ENCODE measurements at regions not wholly inside any gene's neighbourhood (a gene's known extent, or its start where the extent isn't known, plus 50 kb on each side); places are given as distances from the start of the nearest gene placed in this dataset.

DNA sequence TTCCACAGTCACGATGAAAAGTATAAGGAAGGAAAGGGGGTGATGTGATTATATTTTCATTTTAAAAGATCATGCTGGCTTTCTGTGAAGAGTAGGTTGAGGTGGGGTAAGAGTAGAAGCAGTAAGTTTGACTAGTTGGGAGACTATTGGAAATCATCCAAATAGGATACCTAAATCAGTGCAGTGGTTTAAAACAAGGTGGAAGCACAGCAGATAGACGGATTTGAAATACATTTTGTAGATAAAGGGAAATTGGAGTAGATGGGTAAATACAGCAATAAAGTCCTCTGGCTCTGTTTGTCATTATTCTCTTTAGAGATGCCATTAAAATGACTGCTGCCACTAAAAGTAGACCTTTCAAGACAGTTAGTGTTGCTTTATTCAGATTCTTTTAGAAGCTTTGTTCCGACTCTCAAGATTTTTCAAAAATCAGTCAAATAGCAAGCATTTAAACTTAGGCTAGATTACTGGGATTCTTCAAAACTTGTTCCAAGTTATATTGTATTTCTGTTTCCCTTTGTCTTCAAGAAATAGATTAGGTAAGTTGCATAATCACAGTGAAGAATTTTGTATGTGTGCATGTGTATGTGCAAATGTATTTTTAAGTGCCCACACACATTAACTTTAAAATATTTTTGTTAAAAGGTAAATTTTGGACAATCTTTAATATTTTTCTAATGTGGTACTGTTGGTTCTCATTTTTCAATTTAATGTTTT lies 61.7 kb upstream of the DTNA start:
- Histone ChIP-seq H3K9me3 (ENCODE audit: low read length) (no peaks in the 10 kb centered on the region), H3K9ac (ENCODE audit: low read length) (no peak overlapping the region), H3K4me1 (ENCODE audit: low read length) (no peaks in the 10 kb centered on the region), H3K27me3 (ENCODE audit: low read length) (no peaks in the 10 kb centered on the region), H4K20me1 (ENCODE audit: insufficient read depth, low read depth, low read length) (no peaks in the 10 kb centered on the region), H3K79me2 (ENCODE audit: low read length) (no peaks in the 10 kb centered on the region), H3K27ac (ENCODE audit: low read length) (no peak overlapping the region), H3K36me3 (ENCODE audit: insufficient read depth, low read length) (no peaks in the 10 kb centered on the region), H3K9me2 (replicated peaks; ENCODE audit: insufficient read depth, low read length) (no peaks in the 10 kb centered on the region), H3K4me2 (ENCODE audit: low read depth, low read length, poor library complexity, severe bottlenecking) (no peak overlapping the region), H3K4me3 (ENCODE audit: low read length) (no peak overlapping the region), H2AFZ (ENCODE audit: low read length) (no peak overlapping the region)
- DNase-seq = no peak

GRCh38 chr18:34649080-34649479 lies 61.0 kb upstream of the DTNA start:
- no peaks in the 10 kb centered on the region for H4K20me1 ChIP-seq (ENCODE audit: insufficient read depth, low read depth, low read length)
- no peaks in the 10 kb centered on the region for H3K27me3 ChIP-seq (ENCODE audit: low read length)
- H3K27ac ChIP-seq (ENCODE audit: low read length) = no peak overlapping the region
- H3K9ac ChIP-seq (ENCODE audit: low read length) = no peak overlapping the region
- no peak overlapping the region for H3K4me3 ChIP-seq (ENCODE audit: low read length)
- H3K4me1 ChIP-seq (ENCODE audit: low read length) = no peaks in the 10 kb centered on the region
- DNase-seq = no peak
- H3K79me2 ChIP-seq (ENCODE audit: low read length) = no peaks in the 10 kb centered on the region
- H3K36me3 ChIP-seq (ENCODE audit: insufficient read depth, low read length) = no peaks in the 10 kb centered on the region
- no peaks in the 10 kb centered on the region for H3K9me2 ChIP-seq (replicated peaks; ENCODE audit: insufficient read depth, low read length)
- H3K4me2 ChIP-seq (ENCODE audit: low read depth, low read length, poor library complexity, severe bottlenecking) = no peak overlapping the region
- H2AFZ ChIP-seq (ENCODE audit: low read length) = no peak overlapping the region
- H3K9me3 ChIP-seq (ENCODE audit: low read length) = no peaks in the 10 kb centered on the region

DNA sequence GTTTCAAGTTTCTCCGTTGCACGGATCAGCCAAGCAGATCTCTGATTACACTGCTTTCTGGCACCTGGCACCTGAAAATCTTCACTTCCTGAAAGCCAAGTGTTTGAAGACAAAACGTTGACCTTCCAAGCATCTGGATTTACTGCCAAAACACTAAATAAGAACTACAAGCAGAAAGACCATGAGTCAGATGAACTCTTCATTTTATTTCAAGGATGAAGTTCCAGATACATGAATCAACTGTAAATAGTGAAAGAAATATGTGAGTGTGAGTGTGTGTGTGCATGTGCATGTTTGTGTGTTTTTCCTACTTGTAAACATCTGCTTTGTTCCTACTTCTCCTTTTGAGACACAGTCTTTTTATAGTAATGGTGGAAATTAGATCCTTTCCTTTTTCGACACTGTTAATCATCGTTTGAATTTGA lies 60.0 kb upstream of the DTNA start:
- Histone ChIP-seq H3K4me2 (ENCODE audit: low read depth, low read length, poor library complexity, severe bottlenecking) (no peak overlapping the region), H3K9me2 (replicated peaks; ENCODE audit: insufficient read depth, low read length) (no peaks in the 10 kb centered on the region), H3K27me3 (ENCODE audit: low read length) (no peaks in the 10 kb centered on the region), H3K9me3 (ENCODE audit: low read length) (no peaks in the 10 kb centered on the region), H3K4me1 (ENCODE audit: low read length) (no peaks in the 10 kb centered on the region), H3K79me2 (ENCODE audit: low read length) (no peaks in the 10 kb centered on the region), H3K36me3 (ENCODE audit: insufficient read depth, low read length) (no peaks in the 10 kb centered on the region), H2AFZ (ENCODE audit: low read length) (no peak overlapping the region), H3K27ac (ENCODE audit: low read length) (no peak overlapping the region), H4K20me1 (ENCODE audit: insufficient read depth, low read depth, low read length) (no peaks in the 10 kb centered on the region), H3K9ac (ENCODE audit: low read length) (no peak overlapping the region), H3K4me3 (ENCODE audit: low read length) (no peak overlapping the region)
- no peak for DNase-seq

DNA sequence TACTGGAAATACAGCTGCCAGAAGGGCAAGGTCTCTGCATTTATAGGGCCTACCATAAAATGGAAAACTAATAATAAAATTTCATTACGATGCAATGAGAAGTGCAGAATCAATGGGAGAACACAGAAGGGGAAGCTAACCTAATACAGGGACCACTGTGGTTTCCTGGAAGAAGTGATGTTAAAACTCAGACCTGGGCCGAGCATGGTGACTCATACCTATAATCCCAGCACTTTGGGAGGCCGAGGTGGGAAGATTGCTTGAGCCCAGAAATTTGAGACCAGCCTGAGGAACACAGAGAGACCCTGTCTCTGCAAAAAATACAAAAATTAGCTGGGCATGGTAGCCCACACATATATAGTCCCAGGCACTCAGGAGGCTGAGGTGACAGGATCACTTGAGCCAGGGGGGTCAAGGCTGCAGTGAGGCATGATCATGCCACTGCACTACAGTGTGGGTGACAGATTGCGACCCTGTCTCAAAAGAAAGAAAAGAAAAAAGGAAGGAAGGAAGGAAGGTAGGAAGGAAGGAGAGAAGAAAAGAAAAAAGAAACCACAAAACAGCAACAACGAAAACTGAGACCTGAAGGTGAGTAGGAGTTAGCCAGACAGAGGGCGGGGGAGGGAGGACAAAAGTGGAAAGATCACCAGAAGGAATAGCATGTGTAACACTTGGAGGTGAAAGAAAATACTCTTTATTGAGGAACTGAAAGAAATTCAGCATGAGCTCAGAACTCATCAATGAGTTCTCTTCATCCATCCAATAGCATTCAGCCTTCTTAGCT lies 58.3 kb upstream of the DTNA start:
- H3K9ac ChIP-seq (ENCODE audit: low read length) = no peak overlapping the region
- H3K4me2 ChIP-seq (ENCODE audit: low read depth, low read length, poor library complexity, severe bottlenecking) = no peak overlapping the region
- no peaks in the 10 kb centered on the region for H3K79me2 ChIP-seq (ENCODE audit: low read length)
- H3K9me3 ChIP-seq (ENCODE audit: low read length) = no peaks in the 10 kb centered on the region
- H3K36me3 ChIP-seq (ENCODE audit: insufficient read depth, low read length) = no peaks in the 10 kb centered on the region
- no peak overlapping the region for H3K27ac ChIP-seq (ENCODE audit: low read length)
- no peak overlapping the region for H3K4me3 ChIP-seq (ENCODE audit: low read length)
- no peaks in the 10 kb centered on the region for H3K27me3 ChIP-seq (ENCODE audit: low read length)
- no peaks in the 10 kb centered on the region for H4K20me1 ChIP-seq (ENCODE audit: insufficient read depth, low read depth, low read length)
- no peaks in the 10 kb centered on the region for H3K9me2 ChIP-seq (replicated peaks; ENCODE audit: insufficient read depth, low read length)
- H3K4me1 ChIP-seq (ENCODE audit: low read length) = no peaks in the 10 kb centered on the region
- H2AFZ ChIP-seq (ENCODE audit: low read length) = no peak overlapping the region
- DNase-seq = no peak

- no peaks in the 10 kb centered on the region for H3K27me3 ChIP-seq (ENCODE audit: low read length)
- H3K9me3 ChIP-seq (ENCODE audit: low read length) = no peaks in the 10 kb centered on the region
- H3K79me2 ChIP-seq (ENCODE audit: low read length) = no peaks in the 10 kb centered on the region
- H3K4me3 ChIP-seq (ENCODE audit: low read length) = no peak overlapping the region
- H3K4me1 ChIP-seq (ENCODE audit: low read length) = no peaks in the 10 kb centered on the region
- H3K9me2 ChIP-seq (replicated peaks; ENCODE audit: insufficient read depth, low read length) = no peaks in the 10 kb centered on the region
- no peak overlapping the region for H3K9ac ChIP-seq (ENCODE audit: low read length)
- H2AFZ ChIP-seq (ENCODE audit: low read length) = no peak overlapping the region
- no peaks in the 10 kb centered on the region for H4K20me1 ChIP-seq (ENCODE audit: insufficient read depth, low read depth, low read length)
- DNase-seq = no peak
- no peak overlapping the region for H3K4me2 ChIP-seq (ENCODE audit: low read depth, low read length, poor library complexity, severe bottlenecking)
- H3K27ac ChIP-seq (ENCODE audit: low read length) = no peak overlapping the region
- H3K36me3 ChIP-seq (ENCODE audit: insufficient read depth, low read length) = no peaks in the 10 kb centered on the region
Observed at GRCh38 chr18:34655131-34655530, 55.0 kb upstream of the DTNA start.

DNA sequence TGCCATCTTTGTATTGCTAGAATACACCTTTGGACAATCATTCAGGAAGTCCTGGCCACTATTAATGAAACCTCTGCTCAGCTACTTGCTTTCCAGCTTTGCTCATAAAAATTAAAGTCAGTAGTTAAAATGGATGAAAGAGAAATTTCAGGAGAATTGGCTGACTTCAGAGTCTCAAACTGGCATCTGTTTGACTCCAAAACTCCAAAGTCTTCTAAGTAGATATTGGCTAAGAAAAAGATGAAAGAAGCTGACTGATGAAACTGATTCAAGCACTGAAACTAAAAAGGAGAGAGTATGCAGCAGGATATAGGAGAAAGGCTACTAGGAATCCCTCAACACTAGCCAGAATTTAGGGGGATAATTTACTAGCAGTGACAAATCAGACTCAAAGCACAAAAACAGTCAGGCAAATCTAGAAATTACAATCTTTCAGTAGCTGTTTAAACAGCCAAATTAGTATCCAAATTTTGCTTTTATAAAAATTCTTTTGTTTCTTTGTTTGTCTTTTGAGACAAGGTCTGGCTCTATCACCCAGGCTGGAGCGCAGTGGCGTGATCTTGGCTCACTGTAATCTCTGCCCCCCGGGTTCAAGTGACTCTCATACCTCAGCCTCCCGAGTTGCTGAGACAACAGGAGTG lies 52.1 kb upstream of the DTNA start:
- Histone ChIP-seq H3K9me2 (replicated peaks; ENCODE audit: insufficient read depth, low read length) (no peaks in the 10 kb centered on the region), H3K9me3 (ENCODE audit: low read length) (no peaks in the 10 kb centered on the region), H4K20me1 (ENCODE audit: insufficient read depth, low read depth, low read length) (no peaks in the 10 kb centered on the region), H3K4me2 (ENCODE audit: low read depth, low read length, poor library complexity, severe bottlenecking) (no peak overlapping the region), H3K27ac (ENCODE audit: low read length) (no peak overlapping the region), H3K4me1 (ENCODE audit: low read length) (no peaks in the 10 kb centered on the region), H3K79me2 (ENCODE audit: low read length) (no peaks in the 10 kb centered on the region), H3K27me3 (ENCODE audit: low read length) (no peaks in the 10 kb centered on the region), H3K4me3 (ENCODE audit: low read length) (no peak overlapping the region), H3K36me3 (ENCODE audit: insufficient read depth, low read length) (no peaks in the 10 kb centered on the region), H2AFZ (ENCODE audit: low read length) (no peak overlapping the region), H3K9ac (ENCODE audit: low read length) (no peak overlapping the region)
- DNase-seq = no peak

DNA sequence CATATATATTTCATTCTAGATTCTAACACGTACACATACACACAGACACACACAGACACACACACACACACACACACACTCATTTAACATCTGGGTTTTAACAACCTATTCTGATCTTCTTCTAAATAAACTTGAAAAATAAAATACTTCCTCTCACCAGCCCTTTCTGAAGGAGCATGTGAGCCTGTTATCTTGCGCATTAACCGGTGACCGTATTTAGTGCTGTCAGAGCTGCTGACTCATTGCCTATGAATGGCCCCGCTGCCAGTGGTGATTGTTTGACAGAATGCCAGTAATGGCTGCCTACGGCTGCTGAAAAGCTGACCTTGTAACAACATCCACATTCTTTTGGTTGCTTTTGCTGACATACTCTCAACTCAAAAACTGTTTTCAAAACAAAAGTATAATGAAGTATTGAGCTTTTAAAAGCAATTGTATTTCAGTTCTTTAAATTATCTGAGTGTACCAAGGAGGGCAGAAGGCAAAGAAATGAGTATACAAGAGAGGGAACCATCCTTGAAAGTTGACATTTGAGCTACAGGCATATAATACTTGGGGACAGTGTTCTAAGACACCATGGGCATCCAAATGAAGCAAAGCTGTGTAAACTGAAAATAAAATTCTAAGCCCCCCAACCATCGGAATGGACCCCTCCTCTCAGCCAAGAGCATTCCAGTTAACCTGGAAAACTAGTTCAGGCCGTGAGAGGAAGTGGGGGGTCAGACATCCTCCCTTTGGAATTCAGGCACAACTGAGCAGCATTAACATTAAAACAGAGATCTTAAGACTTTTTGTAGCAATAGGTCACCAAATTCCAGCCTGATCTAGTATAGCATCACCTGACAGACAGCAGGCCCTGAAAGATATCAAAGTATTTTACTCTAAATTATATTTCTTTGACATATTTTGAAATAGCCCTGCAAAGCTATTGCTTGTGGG lies 50.2 kb upstream of the DTNA start:
- no peaks in the 10 kb centered on the region for H3K36me3 ChIP-seq (ENCODE audit: insufficient read depth, low read length)
- no peak overlapping the region for H2AFZ ChIP-seq (ENCODE audit: low read length)
- no peak for DNase-seq
- H3K9ac ChIP-seq (ENCODE audit: low read length) = no peak overlapping the region
- no peaks in the 10 kb centered on the region for H3K79me2 ChIP-seq (ENCODE audit: low read length)
- H3K27me3 ChIP-seq (ENCODE audit: low read length) = no peaks in the 10 kb centered on the region
- H3K4me2 ChIP-seq (ENCODE audit: low read depth, low read length, poor library complexity, severe bottlenecking) = no peak overlapping the region
- no peak overlapping the region for H3K4me3 ChIP-seq (ENCODE audit: low read length)
- no peak overlapping the region for H3K27ac ChIP-seq (ENCODE audit: low read length)
- no peaks in the 10 kb centered on the region for H3K9me3 ChIP-seq (ENCODE audit: low read length)
- H4K20me1 ChIP-seq (ENCODE audit: insufficient read depth, low read depth, low read length) = no peaks in the 10 kb centered on the region
- no peaks in the 10 kb centered on the region for H3K9me2 ChIP-seq (replicated peaks; ENCODE audit: insufficient read depth, low read length)
- H3K4me1 ChIP-seq (ENCODE audit: low read length) = no peaks in the 10 kb centered on the region

All from Karpas-422 (cell line).